HEK293 (cell line): ENCODE measurements at regions not wholly inside any gene's neighbourhood (a gene's known extent, or its start where the extent isn't known, plus 50 kb on each side); places are given as distances from the start of the nearest gene placed in this dataset.

Experiments
- CTCF ChIA-PET: fragments of 350-600 bp; formaldehyde crosslinking; extraction: SDS; loops from one replicate; lab custom pipeline; 2021; ENCODE audit warnings: antibody characterized with exemption; lab: Yijun Ruan, JAX
- POLR2A ChIA-PET: fragments of 300-600 bp; formaldehyde crosslinking; extraction: SDS; loops from one replicate; lab custom pipeline; 2020; ENCODE audit warnings: antibody characterized with exemption, inconsistent platforms; lab: Yijun Ruan, JAX
- H3K27ac ChIP-seq: fragments of 200-500 bp; sonication (Bioruptor generic); 2 replicates; pipeline ENCODE4 v1.5.1; 2014; ENCODE audit warnings: low read depth, low read length, control low read depth, inconsistent platforms; ENCODE audit errors: extremely low read depth
- H3K36me3 ChIP-seq, 2 experiments: fragments of 200-500 bp in 1 of 2; sonication (Bioruptor generic) in 1 of 2; 1 replicate in 1 of 2; 2 replicates in 1 of 2; pipeline ENCODE4 v1.5.1; 2014 to 2017; ENCODE audit warnings: inconsistent platforms in 2 of 2, low read length in 2 of 2; ENCODE audit not compliant: control insufficient read depth in 2 of 2, insufficient read depth in 1 of 2
- H3K4me1 ChIP-seq: fragments of 200-500 bp; sonication (Bioruptor generic); 2 replicates; pipeline ENCODE4 v1.5.1; 2014; ENCODE audit warnings: mild to moderate bottlenecking, low read length, inconsistent platforms; ENCODE audit not compliant: control insufficient read depth, insufficient read depth
- H3K4me3 ChIP-seq: 2 replicates; pipeline ENCODE4 v1.5.1; 2011; ENCODE audit warnings: low read depth, mild to moderate bottlenecking, control low read depth, low read length, moderate library complexity
- H3K9me3 ChIP-seq: fragments of 200-500 bp; sonication (Bioruptor generic); 2 replicates; pipeline ENCODE4 v1.5.1; 2014; ENCODE audit warnings: low read depth, low read length, inconsistent platforms; ENCODE audit not compliant: control insufficient read depth, insufficient read depth
- EGR2 ChIP-seq: fragments of 450-650 bp; formaldehyde crosslinking; IDR thresholded peaks from 2 replicates; pipeline ENCODE4 v1.5.1; 2016; ENCODE audit warnings: low read depth, missing biosample characterization, missing genetic modification characterization
- INSM2 ChIP-seq: fragments of 450-650 bp; formaldehyde crosslinking; IDR thresholded peaks from 2 replicates; pipeline ENCODE4 v1.5.1; 2016; ENCODE audit warnings: missing biosample characterization, missing genetic modification characterization
- KLF1 ChIP-seq: fragments of 450-650 bp; formaldehyde crosslinking; IDR thresholded peaks from 2 replicates; pipeline ENCODE4 v1.5.1; 2016; ENCODE audit warnings: missing biosample characterization, missing genetic modification characterization
- KLF16 ChIP-seq: fragments of 450-650 bp; formaldehyde crosslinking; IDR thresholded peaks from 2 replicates; pipeline ENCODE4 v1.5.1; 2017; ENCODE audit warnings: missing biosample characterization, missing genetic modification characterization
- PRDM4 ChIP-seq: fragments of 450-650 bp; formaldehyde crosslinking; IDR thresholded peaks from 2 replicates; pipeline ENCODE4 v1.5.1; 2017; ENCODE audit warnings: missing biosample characterization, missing genetic modification characterization
- ZBTB8A ChIP-seq: fragments of 450-650 bp; formaldehyde crosslinking; IDR thresholded peaks from 2 replicates; pipeline ENCODE4 v1.5.1; 2016; ENCODE audit warnings: missing biosample characterization, missing genetic modification characterization
- ZFP69B ChIP-seq: fragments of 450-650 bp; formaldehyde crosslinking; IDR thresholded peaks from 2 replicates; pipeline ENCODE4 v1.5.1; 2016; ENCODE audit warnings: missing biosample characterization, missing genetic modification characterization
- ZNF112 ChIP-seq: fragments of 450-650 bp; formaldehyde crosslinking; IDR thresholded peaks from 2 replicates; pipeline ENCODE4 v1.5.0; 2017; ENCODE audit warnings: missing biosample characterization, missing genetic modification characterization
- ZNF157 ChIP-seq: fragments of 450-650 bp; formaldehyde crosslinking; IDR thresholded peaks from 2 replicates; pipeline ENCODE4 v1.5.1; 2016; ENCODE audit warnings: missing biosample characterization, missing genetic modification characterization
- ZNF239 ChIP-seq: fragments of 450-650 bp; formaldehyde crosslinking; IDR thresholded peaks from 2 replicates; pipeline ENCODE4 v1.5.1; 2016; ENCODE audit warnings: missing biosample characterization, missing genetic modification characterization
- ZNF26 ChIP-seq: fragments of 450-650 bp; formaldehyde crosslinking; IDR thresholded peaks from 2 replicates; pipeline ENCODE4 v1.5.1; 2016; ENCODE audit warnings: missing biosample characterization, missing genetic modification characterization
- ZNF398 ChIP-seq: fragments of 450-650 bp; formaldehyde crosslinking; IDR thresholded peaks from 2 replicates; pipeline ENCODE4 v1.5.1; 2017; ENCODE audit warnings: missing biosample characterization, missing genetic modification characterization
- ZNF426 ChIP-seq: fragments of 450-650 bp; formaldehyde crosslinking; IDR thresholded peaks from 2 replicates; pipeline ENCODE4 v1.5.1; 2017; ENCODE audit warnings: missing biosample characterization, missing genetic modification characterization, mild to moderate bottlenecking, inconsistent platforms, moderate library complexity
- ZNF433 ChIP-seq: fragments of 450-650 bp; formaldehyde crosslinking; IDR thresholded peaks from 2 replicates; pipeline ENCODE4 v1.5.1; 2016; ENCODE audit warnings: missing biosample characterization, missing genetic modification characterization, low read depth
- ZNF449 ChIP-seq: fragments of 450-650 bp; formaldehyde crosslinking; IDR thresholded peaks from 2 replicates; pipeline ENCODE4 v1.5.1; 2017; ENCODE audit warnings: missing biosample characterization, mild to moderate bottlenecking, missing genetic modification characterization, moderate library complexity
- TF ChIP-seq, protein P1 (sequence below): sonication (generic); formaldehyde crosslinking; IDR thresholded peaks from 2 replicates; pipeline ENCODE4 v1.8.1; 2022; ENCODE audit warnings: mild to moderate bottlenecking, moderate library complexity, missing genetic modification reagents
- TF ChIP-seq, protein P2 (sequence below): IDR thresholded peaks from 2 replicates; pipeline ENCODE4 v1.6.1; 2011; ENCODE audit warnings: mild to moderate bottlenecking, low read depth, low read length, borderline replicate concordance
- TF ChIP-seq, protein P3 (sequence below): fragments of 450-650 bp; formaldehyde crosslinking; IDR thresholded peaks from 2 replicates; pipeline ENCODE4 v1.5.1; 2016; ENCODE audit warnings: missing biosample characterization, missing genetic modification characterization

GRCh38 chr3:106117490-106117858 is 248.7 kb upstream of the CBLB start:
- Histone ChIP-seq H3K4me1 (no peaks in the 10 kb centered on the region), H3K4me3 (no peak overlapping the region), H3K9me3 (no peaks in the 10 kb centered on the region), H3K27ac (no peak overlapping the region), H3K36me3 (no peaks in the 10 kb centered on the region)
- POLR2A ChIA-PET: no interaction called here
- TF ChIP-seq ZNF112 (tag by site-specific recombination): no peak
- peak; percentile 49; the same call in 1 of the 2 replicates for TF ChIP-seq KLF1
- CTCF ChIA-PET: no interaction called here

DNA sequence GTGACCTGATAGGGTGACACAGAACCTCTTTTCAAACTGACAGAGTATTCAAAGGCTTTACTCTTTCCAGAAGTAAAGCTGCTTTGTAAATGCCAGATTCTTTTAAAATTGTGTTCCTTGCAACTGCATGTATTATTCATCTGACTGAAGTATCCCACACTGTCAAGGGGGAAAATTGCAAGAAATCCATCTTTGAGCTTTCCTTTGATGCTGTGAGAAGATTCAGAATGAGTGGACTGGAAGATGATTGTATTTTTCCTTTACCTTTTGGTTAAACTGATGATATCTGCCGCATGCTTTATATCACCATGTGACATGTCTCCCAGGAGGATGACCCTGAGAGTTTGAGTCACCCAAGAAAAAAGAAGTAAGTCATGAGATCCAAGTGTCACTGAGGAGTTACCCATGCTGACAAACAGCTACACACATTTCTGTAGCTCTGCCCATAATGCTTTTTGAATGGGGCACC is 250.8 kb upstream of the CBLB start:
- TF ChIP-seq, protein P1, sequence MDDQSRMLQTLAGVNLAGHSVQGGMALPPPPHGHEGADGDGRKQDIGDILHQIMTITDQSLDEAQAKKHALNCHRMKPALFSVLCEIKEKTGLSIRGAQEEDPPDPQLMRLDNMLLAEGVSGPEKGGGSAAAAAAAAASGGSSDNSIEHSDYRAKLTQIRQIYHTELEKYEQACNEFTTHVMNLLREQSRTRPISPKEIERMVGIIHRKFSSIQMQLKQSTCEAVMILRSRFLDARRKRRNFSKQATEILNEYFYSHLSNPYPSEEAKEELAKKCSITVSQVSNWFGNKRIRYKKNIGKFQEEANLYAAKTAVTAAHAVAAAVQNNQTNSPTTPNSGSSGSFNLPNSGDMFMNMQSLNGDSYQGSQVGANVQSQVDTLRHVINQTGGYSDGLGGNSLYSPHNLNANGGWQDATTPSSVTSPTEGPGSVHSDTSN (CRISPR knock-in tag): no peak
- TF ChIP-seq PRDM4 (tag by site-specific recombination) (no peak), ZNF433 (tag by site-specific recombination) (no peak), ZNF239 (tag by site-specific recombination) (no peak)
- TF ChIP-seq, protein P2, sequence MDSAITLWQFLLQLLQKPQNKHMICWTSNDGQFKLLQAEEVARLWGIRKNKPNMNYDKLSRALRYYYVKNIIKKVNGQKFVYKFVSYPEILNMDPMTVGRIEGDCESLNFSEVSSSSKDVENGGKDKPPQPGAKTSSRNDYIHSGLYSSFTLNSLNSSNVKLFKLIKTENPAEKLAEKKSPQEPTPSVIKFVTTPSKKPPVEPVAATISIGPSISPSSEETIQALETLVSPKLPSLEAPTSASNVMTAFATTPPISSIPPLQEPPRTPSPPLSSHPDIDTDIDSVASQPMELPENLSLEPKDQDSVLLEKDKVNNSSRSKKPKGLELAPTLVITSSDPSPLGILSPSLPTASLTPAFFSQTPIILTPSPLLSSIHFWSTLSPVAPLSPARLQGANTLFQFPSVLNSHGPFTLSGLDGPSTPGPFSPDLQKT: no peak
- Histone ChIP-seq H3K27ac (no peak overlapping the region), H3K4me3 (no peak overlapping the region), H3K4me1 (no peaks in the 10 kb centered on the region), H3K9me3 (no peaks in the 10 kb centered on the region), H3K36me3 (no peaks in the 10 kb centered on the region)
- CTCF ChIA-PET: no interaction called here
- POLR2A ChIA-PET: no interaction called here

DNA sequence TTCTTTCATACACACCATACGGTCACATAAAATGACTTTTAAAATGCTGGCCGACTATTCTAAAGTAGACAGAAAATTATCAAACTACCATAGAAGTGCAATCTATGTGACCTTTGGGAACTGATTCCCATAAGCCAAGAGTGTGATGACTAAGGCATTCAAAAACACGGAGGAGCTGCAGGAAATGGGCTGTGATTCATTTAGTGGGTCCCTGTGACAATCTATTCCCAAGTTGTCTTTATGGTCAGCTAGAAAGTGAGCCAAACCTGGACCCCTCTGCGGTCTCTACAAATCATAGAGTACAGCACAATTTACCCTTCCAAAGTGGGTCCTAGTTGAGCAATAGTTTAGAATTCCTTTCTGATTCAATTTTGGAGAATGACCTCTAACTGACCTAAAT is 251.5 kb upstream of the CBLB start:
- POLR2A ChIA-PET: no interaction called here
- Histone ChIP-seq H3K4me1 (no peaks in the 10 kb centered on the region), H3K9me3 (no peaks in the 10 kb centered on the region), H3K36me3 (no peaks in the 10 kb centered on the region), H3K4me3 (no peak overlapping the region), H3K27ac (no peak overlapping the region)
- CTCF ChIA-PET: interaction anchor here (0.6 to 0.7 kb wide), 2 partner anchors 424 to 1846 kb away, joined by 3 read pairs; no protein-coding TSS in a partner anchor
- TF ChIP-seq INSM2 (tag by site-specific recombination) (no peak), EGR2 (tag by site-specific recombination) (no peak), ZNF157 (tag by site-specific recombination) (no peak), ZFP69B (tag by site-specific recombination) (no peak), ZNF426 (no peak), ZNF398 (no peak), ZNF26 (tag by site-specific recombination) (no peak), ZNF449 (tag by site-specific recombination) (no peak), KLF16 (no peak), ZBTB8A (tag by site-specific recombination) (no peak)
- TF ChIP-seq, protein P3, sequence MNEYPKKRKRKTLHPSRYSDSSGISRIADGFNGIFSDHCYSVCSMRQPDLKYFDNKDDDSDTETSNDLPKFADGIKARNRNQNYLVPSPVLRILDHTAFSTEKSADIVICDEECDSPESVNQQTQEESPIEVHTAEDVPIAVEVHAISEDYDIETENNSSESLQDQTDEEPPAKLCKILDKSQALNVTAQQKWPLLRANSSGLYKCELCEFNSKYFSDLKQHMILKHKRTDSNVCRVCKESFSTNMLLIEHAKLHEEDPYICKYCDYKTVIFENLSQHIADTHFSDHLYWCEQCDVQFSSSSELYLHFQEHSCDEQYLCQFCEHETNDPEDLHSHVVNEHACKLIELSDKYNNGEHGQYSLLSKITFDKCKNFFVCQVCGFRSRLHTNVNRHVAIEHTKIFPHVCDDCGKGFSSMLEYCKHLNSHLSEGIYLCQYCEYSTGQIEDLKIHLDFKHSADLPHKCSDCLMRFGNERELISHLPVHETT (tag by site-specific recombination): no peak
